OCI-M1 (cell line): ENCODE measurements at regions not wholly inside any gene's neighbourhood (a gene's known extent, or its start where the extent isn't known, plus 50 kb on each side); places are given as distances from the start of the nearest gene placed in this dataset.
A peak's percentile ranks its signal among the peaks of the same experiment; 100 is the strongest.

Experiments used
- DNase-seq: peaks from one replicate; lab custom pipeline; 2025; lab: John Stamatoyannopoulos, UW

- no peak for DNase-seq
Observed at GRCh38 chr12:3961591-3961990, 88.4 kb upstream of the PARP11 start.

DNA sequence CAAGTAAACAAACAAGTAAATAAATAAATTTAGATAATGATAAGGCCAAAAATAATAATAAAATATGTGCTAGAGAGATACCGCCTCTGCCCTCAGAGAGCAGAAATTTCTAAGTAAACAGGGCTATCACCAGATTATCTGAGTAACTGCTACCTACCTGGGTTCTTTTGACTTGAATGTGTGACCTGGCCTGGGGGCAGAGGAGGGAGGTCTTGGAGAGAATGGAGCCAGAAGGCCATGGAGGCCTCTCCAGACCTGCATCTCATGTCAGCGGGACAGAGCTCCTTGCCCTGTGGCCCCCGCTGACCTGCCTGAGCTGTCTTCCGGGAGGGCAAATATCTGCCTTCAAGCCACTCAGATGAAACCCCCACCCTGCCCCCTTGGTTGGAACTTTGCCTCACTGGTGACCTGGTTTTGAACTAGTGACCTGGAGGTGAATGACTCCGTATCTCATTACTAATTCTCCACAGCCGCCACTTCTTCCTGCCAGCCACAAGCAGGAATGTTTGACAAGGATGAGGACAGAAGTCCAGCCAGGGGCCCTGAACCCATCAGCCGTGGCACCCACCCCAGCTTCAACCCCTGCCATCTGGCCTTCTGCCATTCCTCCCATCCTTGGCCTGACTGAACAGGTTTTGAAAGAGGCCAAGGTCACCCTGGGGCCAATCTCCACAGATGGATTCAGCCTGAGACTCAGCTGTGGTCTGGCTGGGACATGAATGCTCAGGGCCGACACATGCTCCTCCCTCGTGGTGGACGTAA lies 86.8 kb upstream of the PARP11 start:
- DNase-seq: no peak

- peak; percentile 40 for DNase-seq
Observed at GRCh38 chr12:3958534-3958933, 85.3 kb upstream of the PARP11 start.

DNA sequence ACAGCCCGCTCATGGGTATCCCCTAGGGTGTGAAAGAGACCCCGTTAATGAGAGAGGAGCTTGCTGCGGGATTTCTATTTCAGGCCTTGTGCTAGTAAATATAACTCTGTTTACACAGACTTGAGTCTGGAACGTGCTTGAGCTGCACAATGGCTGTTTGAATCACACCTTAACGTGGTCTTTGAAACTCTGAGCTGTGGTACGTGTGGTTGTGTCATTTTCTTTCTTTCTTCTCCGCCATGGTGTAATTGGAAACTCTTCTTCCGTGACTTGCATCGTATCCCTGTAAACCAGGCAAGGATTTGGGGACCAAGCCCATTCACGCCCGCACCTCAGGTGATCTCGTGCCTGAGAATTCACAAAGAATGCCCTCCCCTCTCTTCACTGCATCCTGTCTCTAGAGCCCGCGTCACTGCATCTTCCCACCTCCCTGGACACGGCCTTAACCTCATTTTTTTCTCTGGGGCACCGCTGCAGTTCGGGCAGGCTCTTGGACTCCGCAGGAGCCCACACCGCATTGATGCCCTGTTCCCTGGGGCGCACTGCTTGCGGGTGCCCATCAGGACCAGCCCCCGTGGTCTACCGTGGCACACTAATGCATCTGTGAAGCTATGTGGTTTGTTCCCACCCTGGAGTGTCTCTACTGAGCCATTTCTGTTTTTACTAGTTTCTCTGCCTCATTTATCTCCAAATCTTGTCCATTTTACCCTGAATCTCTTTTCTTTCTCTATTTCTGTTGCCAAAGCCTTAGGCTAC lies 78.4 kb upstream of the PARP11 start:
- no peak for DNase-seq

DNA sequence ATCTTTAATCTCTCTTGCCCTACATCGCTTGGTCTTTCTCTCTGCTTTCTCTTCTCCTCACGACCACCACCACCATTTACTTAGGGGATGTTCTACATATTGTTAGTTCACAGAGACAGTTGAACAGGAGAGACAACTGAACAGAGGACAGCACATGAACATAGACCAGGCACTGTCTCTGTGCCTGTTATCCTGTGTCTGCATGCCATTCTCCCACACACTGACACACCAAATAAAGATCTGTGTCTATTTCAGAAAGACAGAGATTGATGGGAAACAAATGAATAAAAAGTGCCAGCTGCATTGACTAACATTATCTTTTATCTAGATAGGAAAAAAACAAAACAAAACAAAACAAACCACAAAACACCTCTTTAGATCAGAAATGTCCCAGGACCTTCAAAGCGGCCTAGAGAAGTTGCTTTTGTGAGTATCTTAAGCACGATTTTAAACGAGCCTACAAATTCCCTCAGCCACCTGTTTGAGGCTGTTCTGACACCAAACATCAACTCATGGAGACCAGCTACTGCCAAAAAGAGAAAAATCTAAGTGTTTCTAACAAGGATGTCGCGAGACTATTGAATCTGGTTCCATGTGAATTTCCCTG lies 77.6 kb upstream of the PARP11 start:
- no peak for DNase-seq

GRCh38 chr12:3947781-3948180 lies 74.6 kb upstream of the PARP11 start:
- no peak for DNase-seq

DNA sequence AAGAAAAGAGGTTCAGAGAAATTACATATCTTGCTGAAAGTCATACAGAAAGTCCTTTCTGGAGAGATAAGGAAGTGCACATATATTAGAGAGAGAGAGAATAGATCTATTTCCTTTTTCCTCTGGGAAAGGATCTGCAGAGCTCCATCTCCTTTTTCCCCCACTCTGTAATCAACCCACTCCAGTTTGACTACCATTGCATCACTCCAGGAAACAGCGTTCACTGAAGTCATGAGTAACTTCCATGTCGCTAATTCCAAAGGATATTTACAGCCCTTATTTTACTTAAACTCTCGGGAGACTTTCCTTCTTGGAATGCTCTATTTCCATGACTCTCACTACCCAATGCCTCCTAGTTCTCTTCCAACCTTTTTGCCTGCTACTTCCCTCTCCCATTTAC lies 72.5 kb upstream of the PARP11 start:
- no peak for DNase-seq

- no peak for DNase-seq
Observed at GRCh38 chr12:3944620-3945019, 71.4 kb upstream of the PARP11 start.

DNA sequence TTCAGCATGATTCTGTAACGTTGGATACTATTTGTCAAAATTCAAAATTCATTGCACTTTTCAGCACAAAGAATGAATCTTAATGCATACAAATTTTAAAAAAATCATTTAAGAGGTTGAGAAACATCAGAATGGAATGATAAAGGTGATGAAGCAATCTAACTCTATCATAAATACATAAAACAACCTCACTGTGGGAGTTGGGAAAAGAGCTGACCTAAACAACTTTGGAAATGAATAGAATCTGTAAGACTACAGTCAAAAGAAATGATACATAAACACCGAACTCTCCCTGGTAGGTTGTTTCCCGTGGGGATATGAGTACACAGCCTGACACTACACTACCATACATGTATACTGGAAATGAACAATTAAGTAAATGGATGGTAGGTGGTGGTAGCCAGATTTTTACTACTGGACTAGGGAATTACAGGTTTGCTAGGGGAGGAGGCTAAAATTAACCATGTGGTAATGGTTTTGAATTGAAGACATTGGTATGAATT lies 64.9 kb upstream of the PARP11 start:
- no peak for DNase-seq

DNA sequence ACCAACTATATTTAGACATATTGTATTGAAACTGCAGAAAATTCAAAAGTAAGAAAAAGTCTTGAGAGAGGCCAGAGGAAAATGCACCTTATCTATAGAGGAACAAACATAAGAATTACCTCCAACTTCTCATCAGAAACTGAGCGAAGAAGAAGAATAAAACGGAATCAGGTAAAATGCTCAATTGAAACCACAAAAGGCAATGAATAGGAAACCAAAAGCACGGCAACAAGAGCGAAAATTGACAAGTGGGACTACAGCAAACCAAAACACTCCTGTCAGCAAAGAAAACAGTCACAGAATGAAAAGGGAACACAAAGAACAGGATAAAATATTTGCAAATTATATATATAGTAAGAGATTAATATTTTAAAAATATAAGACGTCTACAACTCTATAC lies 61.9 kb upstream of the PARP11 start:
- DNase-seq: no peak

GRCh38 chr12:3933819-3934192 lies 60.6 kb upstream of the PARP11 start:
- DNase-seq: no peak

GRCh38 chr12:3933074-3933818 lies 60.0 kb upstream of the PARP11 start:
- no peak for DNase-seq

DNA sequence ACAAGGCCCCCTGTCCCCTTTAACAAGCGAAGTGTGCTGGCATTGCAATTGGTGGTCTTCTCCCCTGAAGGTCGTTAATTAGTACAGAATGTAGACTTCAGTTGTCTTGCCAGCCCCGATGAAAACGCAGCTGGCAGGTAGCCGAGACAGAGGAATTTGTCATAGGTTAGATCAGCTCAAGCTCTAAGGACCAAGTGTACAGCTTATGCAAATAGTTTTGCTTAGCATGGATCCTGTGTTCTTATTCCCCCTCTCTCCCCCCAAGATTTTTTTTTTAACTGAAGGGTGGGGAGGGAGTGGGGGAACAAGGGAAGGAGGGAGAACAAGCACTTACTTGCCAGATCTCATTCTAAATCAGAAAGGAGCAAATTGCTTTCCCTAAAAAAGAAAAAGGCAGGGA lies 58.6 kb upstream of the PARP11 start:
- DNase-seq: no peak

DNA sequence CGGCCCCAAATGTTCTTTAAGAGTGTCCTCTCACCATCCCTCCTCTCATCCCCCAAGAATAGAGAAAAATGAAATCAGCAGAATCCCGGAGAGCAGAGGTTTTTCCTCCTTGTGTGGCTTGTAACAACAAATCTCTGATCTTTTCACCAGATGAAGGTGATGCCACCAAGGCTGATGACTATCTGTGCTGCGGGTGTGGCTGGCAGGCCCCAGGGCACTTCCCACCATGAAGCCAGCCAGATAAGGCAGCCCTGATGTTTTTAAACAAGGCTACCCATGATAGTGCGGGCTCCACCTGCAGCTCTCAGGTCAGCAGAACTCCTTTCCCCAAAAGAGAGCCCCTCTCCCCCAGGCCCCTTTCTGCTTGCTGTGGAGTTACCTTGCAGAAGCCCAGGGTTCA lies 58.0 kb upstream of the PARP11 start:
- DNase-seq: no peak

DNA sequence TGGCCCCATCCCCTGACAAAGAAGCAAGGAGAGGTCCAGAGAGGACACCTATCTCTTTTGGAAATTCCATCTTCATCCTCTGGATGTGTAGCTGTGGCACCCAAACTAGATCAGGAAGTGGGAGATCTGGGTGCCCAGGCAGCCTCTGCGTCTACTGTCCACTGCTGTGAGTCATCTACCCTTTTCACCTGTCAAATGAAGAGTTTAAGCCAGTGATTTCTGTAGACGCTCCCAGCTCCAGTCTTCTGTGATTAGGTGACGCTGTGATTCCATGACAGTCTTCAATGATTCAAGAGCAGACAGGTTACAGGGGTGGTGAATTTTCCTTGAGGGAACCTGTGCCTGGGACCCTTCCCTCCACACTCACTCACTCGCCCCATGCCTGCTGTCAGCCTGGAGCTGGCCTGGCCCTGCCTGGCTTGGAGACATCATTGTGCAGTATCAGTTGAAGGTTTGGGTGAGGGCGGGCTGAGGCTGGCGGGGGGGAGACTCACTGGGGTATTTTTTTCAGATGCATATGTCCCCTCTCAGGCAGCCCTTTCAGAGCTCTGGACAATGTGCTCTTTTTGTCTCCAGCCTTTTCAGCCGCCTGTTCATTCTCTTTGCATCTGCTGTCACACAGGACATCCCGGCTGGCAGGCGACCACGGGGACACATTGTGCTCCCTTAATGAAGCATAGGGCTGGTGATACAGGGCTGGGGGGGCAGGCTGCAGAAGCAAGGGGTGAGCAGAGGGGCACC lies 56.8 kb upstream of the PARP11 start:
- DNase-seq: no peak

GRCh38 chr12:3928538-3929184 lies 55.5 kb upstream of the PARP11 start:
- DNase-seq: no peak

DNA sequence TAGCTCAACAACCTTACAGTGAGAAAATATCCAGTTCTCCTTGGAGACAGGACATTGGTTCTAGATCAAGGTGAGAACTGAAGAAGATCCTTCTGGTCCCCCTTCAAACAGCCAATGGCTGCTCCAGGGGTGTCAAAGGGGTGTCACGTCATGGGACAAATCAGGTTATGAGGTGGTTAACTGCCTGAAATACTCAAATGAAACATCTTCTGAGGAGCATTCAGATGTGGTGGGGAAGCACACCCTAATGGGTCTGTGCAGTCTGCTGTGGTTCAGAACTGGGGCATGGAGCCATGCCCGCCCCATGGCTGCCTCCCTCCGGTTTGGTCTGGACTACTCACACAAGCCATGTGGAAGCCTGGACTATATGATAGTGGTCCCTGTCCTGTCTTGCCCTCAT lies 52.4 kb upstream of the PARP11 start:
- DNase-seq: no peak

DNA sequence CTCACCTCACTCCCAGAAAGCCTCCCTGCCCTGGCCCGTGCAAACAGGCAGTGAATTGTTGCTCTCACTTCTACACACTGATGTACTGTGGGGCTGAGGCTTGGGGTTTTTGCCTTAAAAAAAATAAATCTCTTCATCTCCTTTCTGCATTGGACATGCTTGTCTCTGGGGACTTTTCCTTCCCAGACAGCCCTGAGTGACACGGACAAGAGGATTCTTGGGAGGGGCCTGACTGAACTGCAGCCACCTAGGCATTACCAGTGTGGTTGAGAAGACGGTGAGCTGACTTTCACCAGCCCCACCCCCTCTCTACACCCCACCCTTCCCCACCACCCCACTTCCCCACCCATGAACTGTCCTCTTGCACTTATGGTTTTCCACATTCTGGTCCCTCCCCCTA lies 51.6 kb upstream of the PARP11 start:
- DNase-seq: no peak

DNA sequence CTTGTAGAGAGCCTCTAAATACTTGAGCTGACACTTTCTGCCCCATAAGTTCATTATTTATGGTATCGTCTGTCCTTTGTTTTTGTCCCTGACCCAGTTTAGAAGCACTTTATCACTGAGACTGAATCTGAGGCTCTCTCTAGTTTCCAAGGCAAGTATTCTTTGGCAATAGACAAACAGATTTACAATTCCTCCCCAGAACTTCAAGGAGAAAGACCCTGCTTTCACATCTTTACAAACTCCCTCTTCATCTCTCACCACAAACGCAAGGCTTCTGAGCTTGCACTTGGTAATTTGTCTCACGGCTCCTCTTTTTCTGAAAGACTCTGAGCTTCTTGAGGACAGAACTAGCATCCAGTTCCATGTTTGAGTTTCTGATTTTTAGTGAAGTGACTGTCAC lies 49.8 kb upstream of the PARP11 start:
- no peak for DNase-seq
